Smooth muscle cell (in vitro differentiated cells): ENCODE measurements at regions not wholly inside any gene's neighbourhood (a gene's known extent, or its start where the extent isn't known, plus 50 kb on each side); places are given as distances from the start of the nearest gene placed in this dataset.

Experiments used
- DNase-seq: peaks from one replicate; lab custom pipeline; 2025; ENCODE audit not compliant: unreplicated experiment; lab: John Stamatoyannopoulos, UW
- H2AFZ ChIP-seq: fragments of 200-600 bp; sonication (generic); 2 replicates; pipeline ENCODE4 v1.6.0; 2016; ENCODE audit warnings: antibody characterized with exemption, low read depth, mild to moderate bottlenecking
- H3F3A ChIP-seq: fragments of 200-600 bp; sonication (generic); 2 replicates; pipeline ENCODE4 v1.6.0; 2017; ENCODE audit warnings: antibody characterized with exemption, low read depth
- H3K27ac ChIP-seq: fragments of 200-600 bp; sonication (generic); 2 replicates; pipeline ENCODE4 v1.5.1; 2016; ENCODE audit warnings: low read depth, mild to moderate bottlenecking
- H3K27me3 ChIP-seq: fragments of 200-600 bp; sonication (generic); 2 replicates; pipeline ENCODE4 v1.6.1; 2016; ENCODE audit warnings: low read depth, mild to moderate bottlenecking
- H3K36me3 ChIP-seq: fragments of 200-600 bp; sonication (generic); 2 replicates; pipeline ENCODE4 v1.5.1; 2016; ENCODE audit warnings: low read depth
- H3K4me1 ChIP-seq: fragments of 200-600 bp; sonication (generic); 2 replicates; pipeline ENCODE4 v1.5.1; 2016; ENCODE audit warnings: low read depth
- H3K4me2 ChIP-seq: fragments of 200-600 bp; sonication (generic); 2 replicates; pipeline ENCODE4 v1.6.0; 2016; ENCODE audit warnings: mild to moderate bottlenecking
- H3K4me3 ChIP-seq: fragments of 200-600 bp; sonication (generic); 2 replicates; pipeline ENCODE4 v1.5.1; 2016; ENCODE audit warnings: mild to moderate bottlenecking
- H3K79me2 ChIP-seq: fragments of 200-600 bp; sonication (generic); 2 replicates; pipeline ENCODE4 v1.6.0; 2016; ENCODE audit warnings: low read depth, mild to moderate bottlenecking
- H3K9ac ChIP-seq: fragments of 200-600 bp; sonication (generic); 2 replicates; pipeline ENCODE4 v1.6.0; 2016; ENCODE audit warnings: low read depth
- H3K9me3 ChIP-seq: fragments of 200-600 bp; sonication (generic); replicated peaks from 2 replicates; pipeline ENCODE4 v1.5.1; 2016; ENCODE audit warnings: low read depth
- H4K20me1 ChIP-seq: fragments of 200-600 bp; sonication (generic); 2 replicates; pipeline ENCODE4 v1.6.0; 2016; ENCODE audit warnings: low read depth
- WGBS: methylation state at CpG from one replicate; pipeline ENCODE4 v1.1.7; 2016; ENCODE audit warnings: low lambda C conversion rate; 5-methylcytosine and 5-hydroxymethylcytosine counted together
- TF ChIP-seq, protein P1 (sequence below): fragments of 200-600 bp; sonication (generic); IDR thresholded peaks from 2 replicates; pipeline ENCODE4 v1.5.1; 2017; ENCODE audit warnings: borderline replicate concordance, mild to moderate bottlenecking, antibody characterized with exemption; ENCODE audit not compliant: insufficient read depth, poor library complexity, severe bottlenecking

DNA sequence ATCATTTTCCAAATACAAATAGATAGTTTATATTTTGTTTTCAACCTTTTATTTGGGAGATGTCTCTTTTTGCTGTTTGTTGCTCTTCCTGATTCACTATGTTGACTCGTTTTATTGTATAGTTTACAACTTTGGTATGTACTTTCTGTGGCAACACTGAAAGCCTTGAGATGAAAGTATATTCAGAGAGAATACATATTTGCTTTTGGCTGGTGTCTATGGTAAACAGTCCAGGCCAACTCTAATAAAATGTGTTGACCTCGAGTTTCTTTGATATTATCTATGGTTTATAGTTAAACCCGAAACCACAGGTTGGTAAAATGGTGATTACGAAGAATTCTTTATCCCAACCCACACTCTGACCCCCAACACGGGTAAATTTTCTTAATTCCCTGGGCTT lies 919.6 kb upstream of the MAP3K7 start:
- 62% methylated on average over 5 of the region's 5 CpGs for WGBS

DNA sequence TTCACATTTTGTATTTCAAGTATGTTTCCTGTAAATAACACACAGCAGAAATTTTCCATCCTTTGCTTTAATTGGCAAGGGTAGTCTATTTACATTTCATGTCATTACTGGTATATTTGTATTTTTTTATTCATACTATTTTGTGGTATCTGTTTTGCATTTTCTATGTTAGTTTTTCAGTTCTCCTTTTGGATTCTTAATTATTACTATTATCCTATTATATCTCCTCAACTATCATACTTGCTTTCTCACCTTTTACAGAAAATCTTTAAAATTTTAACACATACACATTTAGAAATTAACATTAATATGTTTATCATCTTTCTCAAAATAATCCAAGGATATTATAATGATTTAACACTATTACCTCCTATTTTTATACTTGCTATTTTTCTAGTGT lies 918.3 kb upstream of the MAP3K7 start:
- Histone ChIP-seq H2AFZ (no peak overlapping the region), H3K79me2 (no peaks in the 10 kb centered on the region), H3K27ac (no peak overlapping the region), H3K9ac (no peak overlapping the region), H3K27me3 (peaks cover 7% of the 10 kb centered on the region), H3F3A (no peaks in the 10 kb centered on the region), H4K20me1 (no peaks in the 10 kb centered on the region), H3K4me3 (no peak overlapping the region), H3K4me1 (no peaks in the 10 kb centered on the region), H3K4me2 (no peak overlapping the region), H3K36me3 (no peaks in the 10 kb centered on the region), H3K9me3 (no peaks in the 10 kb centered on the region)
- TF ChIP-seq, protein P1, sequence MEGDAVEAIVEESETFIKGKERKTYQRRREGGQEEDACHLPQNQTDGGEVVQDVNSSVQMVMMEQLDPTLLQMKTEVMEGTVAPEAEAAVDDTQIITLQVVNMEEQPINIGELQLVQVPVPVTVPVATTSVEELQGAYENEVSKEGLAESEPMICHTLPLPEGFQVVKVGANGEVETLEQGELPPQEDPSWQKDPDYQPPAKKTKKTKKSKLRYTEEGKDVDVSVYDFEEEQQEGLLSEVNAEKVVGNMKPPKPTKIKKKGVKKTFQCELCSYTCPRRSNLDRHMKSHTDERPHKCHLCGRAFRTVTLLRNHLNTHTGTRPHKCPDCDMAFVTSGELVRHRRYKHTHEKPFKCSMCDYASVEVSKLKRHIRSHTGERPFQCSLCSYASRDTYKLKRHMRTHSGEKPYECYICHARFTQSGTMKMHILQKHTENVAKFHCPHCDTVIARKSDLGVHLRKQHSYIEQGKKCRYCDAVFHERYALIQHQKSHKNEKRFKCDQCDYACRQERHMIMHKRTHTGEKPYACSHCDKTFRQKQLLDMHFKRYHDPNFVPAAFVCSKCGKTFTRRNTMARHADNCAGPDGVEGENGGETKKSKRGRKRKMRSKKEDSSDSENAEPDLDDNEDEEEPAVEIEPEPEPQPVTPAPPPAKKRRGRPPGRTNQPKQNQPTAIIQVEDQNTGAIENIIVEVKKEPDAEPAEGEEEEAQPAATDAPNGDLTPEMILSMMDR: no peak
- no peak for DNase-seq

More for the DNA sequence above, 919.6 kb upstream of the MAP3K7 start:
- no peak overlapping the region for H3K27ac ChIP-seq
- no peak overlapping the region for H2AFZ ChIP-seq
- H3K27me3 ChIP-seq: no peaks in the 10 kb centered on the region
- H3K79me2 ChIP-seq: no peaks in the 10 kb centered on the region
- H3F3A ChIP-seq: no peaks in the 10 kb centered on the region
- H3K9ac ChIP-seq: no peak overlapping the region
- no peaks in the 10 kb centered on the region for H4K20me1 ChIP-seq
- H3K9me3 ChIP-seq: no peaks in the 10 kb centered on the region
- H3K4me2 ChIP-seq: no peak overlapping the region
- H3K4me1 ChIP-seq: no peaks in the 10 kb centered on the region
- DNase-seq: no peak
- TF ChIP-seq, protein P1: no peak
- H3K36me3 ChIP-seq: no peaks in the 10 kb centered on the region
- no peak overlapping the region for H3K4me3 ChIP-seq

DNA sequence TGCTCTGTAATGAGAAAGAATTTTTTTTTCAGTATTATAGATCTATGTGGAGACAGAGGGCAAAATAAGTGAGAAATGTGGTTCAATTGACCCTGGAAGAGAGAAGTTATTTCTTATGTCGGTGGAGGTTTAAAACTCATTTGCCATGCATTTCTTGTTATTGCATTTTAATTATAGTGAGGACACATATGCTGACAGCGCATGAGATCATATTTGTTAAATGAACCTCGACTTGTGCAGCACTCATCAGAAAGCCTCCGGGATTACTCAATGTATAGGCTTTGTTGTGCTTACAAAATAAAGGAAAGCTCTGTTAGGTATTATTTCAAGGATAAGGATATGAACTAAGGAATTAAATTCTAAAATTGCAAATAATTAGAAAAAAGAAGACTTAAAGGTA lies 915.1 kb upstream of the MAP3K7 start:
- no peak overlapping the region for H3K9ac ChIP-seq
- WGBS: 90% methylated on average over 4 of the region's 4 CpGs
- H3K4me2 ChIP-seq: no peak overlapping the region
- H3K36me3 ChIP-seq: no peaks in the 10 kb centered on the region
- no peaks in the 10 kb centered on the region for H3K4me1 ChIP-seq
- no peaks in the 10 kb centered on the region for H3F3A ChIP-seq
- H3K9me3 ChIP-seq: no peaks in the 10 kb centered on the region
- H3K4me3 ChIP-seq: no peak overlapping the region
- no peak overlapping the region for H2AFZ ChIP-seq
- H3K79me2 ChIP-seq: no peaks in the 10 kb centered on the region
- DNase-seq: no peak
- TF ChIP-seq, protein P1: no peak
- peaks cover 8% of the 10 kb centered on the region for H3K27me3 ChIP-seq
- no peak overlapping the region for H3K27ac ChIP-seq
- H4K20me1 ChIP-seq: no peaks in the 10 kb centered on the region

DNA sequence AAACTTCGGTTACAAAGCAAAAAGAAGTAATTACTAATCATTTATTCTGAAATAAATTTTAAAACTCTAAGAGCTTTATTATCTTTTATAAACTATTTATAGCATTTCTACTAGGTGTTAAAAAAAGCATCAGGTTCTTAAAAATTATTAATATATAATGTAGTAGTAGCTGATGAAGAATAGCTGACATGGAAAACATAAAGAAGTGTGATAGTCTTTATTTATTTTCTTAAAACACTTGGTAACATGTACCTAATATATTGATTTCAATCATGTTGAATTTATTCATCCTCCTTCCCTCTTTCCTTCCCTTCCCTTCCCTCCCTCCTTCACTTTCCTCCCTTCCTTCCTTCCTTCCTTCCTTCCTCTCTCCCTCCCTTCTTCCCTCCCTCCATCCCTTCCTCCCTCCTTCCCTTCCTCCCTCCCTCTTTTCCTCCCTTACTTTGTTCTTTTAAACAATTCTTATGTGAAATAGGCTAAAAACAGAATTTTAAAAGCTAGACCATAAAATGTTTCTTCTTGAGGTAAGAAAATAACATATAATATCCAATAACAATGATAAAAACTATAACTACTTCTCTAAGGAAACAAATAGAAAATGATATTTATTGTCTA lies 913.9 kb upstream of the MAP3K7 start:
- no peaks in the 10 kb centered on the region for H3K4me1 ChIP-seq
- H3K4me3 ChIP-seq: no peak overlapping the region
- H3K9ac ChIP-seq: no peak overlapping the region
- H3K27me3 ChIP-seq: peaks cover 8% of the 10 kb centered on the region
- no peaks in the 10 kb centered on the region for H3K79me2 ChIP-seq
- H3K4me2 ChIP-seq: no peak overlapping the region
- no peaks in the 10 kb centered on the region for H3K9me3 ChIP-seq
- H4K20me1 ChIP-seq: no peaks in the 10 kb centered on the region
- DNase-seq: no peak
- no peaks in the 10 kb centered on the region for H3K36me3 ChIP-seq
- 93% methylated on average over 1 of the region's 1 CpG for WGBS
- no peaks in the 10 kb centered on the region for H3F3A ChIP-seq
- TF ChIP-seq, protein P1: no peak
- H2AFZ ChIP-seq: no peak overlapping the region
- no peak overlapping the region for H3K27ac ChIP-seq
